GM21423 (cell line): ENCODE measurements at regions not wholly inside any gene's neighbourhood (a gene's known extent, or its start where the extent isn't known, plus 50 kb on each side); places are given as distances from the start of the nearest gene placed in this dataset.

ENCODE experiments used
- ATAC-seq: cut with Tn5 transposase; IDR thresholded peaks from one replicate; pipeline ENCODE4 v1.9.1; 2021; ENCODE audit warnings: mild to moderate bottlenecking, moderate library complexity; ENCODE audit not compliant: unreplicated experiment

GRCh38 chr2:15763822-15764682 lies 172.4 kb downstream of the DDX1 start:
- ATAC-seq: no peak

DNA sequence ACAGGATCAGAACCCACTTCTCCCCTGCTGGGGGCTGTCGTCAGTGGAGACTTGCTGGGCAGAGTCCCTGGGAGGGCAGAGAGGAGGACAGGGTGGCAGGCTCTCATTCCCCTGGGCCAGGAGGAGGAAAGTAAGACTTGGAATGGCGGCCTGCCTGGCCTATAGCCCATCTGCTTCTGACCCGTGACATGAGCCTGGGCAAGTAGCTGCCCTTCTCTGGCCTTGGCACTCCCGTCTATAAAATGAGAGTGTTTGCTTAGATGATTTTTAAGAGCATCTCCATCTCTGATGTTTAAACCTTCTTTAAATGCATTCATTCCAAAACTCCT lies 173.0 kb downstream of the DDX1 start:
- no peak for ATAC-seq

DNA sequence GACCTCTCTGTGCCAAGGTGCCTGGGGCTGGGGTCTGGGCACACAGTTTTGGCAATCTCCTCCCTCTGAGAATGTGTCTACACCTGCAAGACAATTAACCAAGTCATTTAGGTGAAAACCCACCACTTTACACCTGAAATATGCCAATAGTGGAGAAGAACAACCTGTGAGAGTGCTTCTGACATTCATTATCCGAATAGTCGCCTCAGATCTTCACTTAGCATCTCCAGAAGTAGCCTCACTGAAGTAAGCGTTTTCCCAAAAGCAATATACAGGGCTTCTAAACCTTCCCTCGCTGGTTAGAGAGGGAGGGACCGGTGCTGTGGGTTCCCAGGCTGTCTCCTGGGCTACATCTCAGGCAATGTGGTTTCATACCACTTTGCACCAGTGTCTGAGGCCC lies 173.5 kb downstream of the DDX1 start:
- no peak for ATAC-seq

DNA sequence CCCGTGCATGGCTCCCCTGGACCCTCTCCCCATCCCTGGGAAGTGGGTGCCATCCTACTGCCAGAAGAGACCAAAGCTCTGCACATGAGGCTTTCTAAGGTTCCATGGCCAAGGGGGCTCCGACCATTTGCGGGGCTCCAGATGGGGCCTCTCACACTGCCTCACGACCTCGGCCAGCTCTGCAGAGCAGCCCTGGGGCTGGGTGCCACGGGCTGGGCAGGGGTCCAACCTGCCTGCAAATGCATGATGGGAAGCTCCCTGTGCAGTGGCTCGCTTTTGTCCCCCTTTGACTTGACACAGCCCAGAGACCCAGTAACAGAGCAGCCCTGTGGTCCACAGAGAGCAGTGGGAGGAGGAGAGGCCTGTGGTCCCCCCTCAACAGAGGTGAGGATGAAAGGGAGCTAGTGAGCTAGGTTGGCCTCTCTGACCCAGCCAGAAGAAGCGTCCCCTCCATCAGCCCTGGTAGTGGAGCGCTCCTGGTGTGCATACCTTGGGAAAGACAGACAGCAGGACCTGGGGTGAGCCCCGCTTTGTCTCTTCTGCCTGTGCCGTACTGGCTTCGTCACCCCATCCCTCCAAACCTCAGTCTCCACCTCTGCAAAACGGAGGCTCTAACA lies 174.1 kb downstream of the DDX1 start:
- ATAC-seq: no peak

GRCh38 chr2:15766303-15766861 lies 174.0 kb upstream of the MYCN start:
- ATAC-seq: no peak

DNA sequence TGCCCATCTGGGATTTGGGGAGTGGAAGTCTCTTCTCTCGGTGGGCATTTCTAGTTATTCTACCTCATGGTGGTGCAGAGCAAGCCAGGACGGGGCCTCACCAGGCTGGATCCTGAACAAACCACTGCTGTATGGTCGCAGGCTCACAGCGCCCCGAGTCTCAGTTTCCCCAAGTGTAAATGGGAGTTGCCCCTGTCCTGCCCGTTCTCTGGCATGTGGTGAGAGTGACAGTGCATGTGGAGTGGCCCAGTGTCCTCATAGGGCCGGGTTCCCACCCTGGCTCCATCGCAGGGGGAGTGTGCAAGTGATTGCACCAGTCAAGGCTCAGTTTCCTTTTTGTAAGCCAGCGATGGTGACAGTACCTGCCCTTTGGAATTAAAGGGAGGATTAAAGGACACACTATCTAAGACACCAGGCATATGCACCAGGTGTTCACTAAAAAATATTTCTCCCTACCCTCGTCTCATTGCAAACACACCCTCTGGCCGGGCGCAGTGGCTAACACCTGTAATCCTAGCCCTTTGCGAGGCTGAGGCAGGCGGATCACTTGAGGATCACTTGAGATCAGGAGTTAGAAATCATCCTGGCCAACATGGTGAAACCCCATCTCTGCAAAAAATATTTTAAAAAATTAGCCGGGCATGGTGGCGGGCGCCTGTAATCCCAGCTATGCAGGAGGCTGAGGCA lies 173.3 kb upstream of the MYCN start:
- no peak for ATAC-seq

DNA sequence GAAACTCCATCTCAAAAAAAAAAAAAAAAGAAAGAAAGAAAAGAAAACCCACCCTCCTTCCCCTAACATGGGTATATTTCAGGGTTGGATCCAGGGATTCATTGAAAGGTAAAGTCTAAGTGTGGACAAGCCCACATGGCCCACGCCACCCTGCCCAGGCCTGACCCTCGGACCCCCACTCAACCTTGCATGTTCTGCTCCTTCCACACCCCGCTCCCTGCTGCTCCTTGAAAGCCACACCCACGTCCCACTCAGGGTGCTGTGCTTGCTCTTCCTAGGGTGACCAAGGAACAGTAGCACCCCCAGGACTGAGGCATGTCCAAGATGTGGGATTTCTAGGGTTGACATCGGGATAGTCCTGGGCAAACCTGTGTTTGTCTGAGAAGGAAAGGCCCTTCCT lies 172.7 kb upstream of the MYCN start:
- no peak for ATAC-seq

DNA sequence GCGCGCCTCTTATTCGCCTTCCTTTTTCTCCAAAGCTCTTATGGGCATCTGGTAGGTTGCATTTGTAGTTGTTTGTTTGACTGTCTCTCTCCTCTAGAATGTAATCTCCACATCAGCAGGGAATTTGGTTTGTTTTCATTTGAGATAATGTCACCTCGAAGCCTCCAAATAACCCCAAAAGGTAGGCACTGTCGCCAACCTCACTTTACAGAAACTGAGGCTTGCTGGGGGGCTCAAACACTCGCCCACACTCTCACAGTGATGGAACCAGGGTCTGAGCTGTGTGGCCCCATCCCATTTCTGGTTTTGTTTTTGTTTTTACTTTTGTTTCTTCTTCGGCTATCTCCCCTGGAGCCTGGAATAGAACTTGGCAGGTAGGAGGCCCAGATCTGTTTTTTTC lies 172.2 kb upstream of the MYCN start:
- ATAC-seq: no peak

- ATAC-seq: no peak
Observed at GRCh38 chr2:15768615-15769014, 171.7 kb upstream of the MYCN start.

GRCh38 chr2:15769235-15769634 lies 171.1 kb upstream of the MYCN start:
- ATAC-seq: no peak

- no peak for ATAC-seq
Observed at GRCh38 chr2:15769676-15770547, 170.4 kb upstream of the MYCN start.

DNA sequence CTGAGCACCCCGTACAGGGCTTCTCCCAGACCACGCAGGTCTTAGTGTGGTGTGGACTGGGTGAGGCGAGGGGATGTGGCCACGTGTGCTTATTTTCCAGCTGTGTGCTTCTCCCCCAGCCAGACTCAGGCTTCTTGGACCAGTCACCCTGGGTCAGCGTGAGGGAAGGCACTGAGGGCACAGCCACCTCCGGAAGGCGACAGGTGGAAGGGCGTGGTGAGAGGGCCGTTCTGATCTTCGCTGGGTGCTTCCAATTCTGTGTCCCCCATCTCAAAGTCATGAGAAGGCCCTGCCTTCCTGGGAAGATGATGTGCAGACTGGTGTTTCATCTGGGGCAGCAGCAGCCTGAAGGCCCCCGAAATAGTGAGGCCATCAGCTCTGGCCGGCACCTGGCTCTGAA lies 169.7 kb upstream of the MYCN start:
- no peak for ATAC-seq

DNA sequence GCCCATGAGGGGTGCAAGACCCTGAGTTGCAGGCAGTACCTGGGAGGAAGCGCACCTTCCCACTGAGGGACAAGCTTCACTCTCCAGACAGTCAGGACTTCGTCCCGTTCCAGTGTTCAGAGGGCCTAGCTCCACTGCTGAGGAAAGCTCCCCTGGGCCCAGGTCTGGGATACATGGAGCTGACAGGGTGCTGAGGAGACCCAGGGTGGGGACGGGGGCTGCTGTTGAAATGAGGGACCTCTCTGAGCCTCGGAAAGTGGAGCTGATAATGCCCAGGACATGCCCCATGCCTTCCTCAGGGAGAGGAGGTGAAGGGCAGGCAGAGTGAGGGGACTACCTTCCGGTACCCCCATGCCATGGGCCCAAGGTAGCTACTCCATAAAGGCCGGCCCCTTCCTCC lies 169.2 kb upstream of the MYCN start:
- ATAC-seq: no peak

DNA sequence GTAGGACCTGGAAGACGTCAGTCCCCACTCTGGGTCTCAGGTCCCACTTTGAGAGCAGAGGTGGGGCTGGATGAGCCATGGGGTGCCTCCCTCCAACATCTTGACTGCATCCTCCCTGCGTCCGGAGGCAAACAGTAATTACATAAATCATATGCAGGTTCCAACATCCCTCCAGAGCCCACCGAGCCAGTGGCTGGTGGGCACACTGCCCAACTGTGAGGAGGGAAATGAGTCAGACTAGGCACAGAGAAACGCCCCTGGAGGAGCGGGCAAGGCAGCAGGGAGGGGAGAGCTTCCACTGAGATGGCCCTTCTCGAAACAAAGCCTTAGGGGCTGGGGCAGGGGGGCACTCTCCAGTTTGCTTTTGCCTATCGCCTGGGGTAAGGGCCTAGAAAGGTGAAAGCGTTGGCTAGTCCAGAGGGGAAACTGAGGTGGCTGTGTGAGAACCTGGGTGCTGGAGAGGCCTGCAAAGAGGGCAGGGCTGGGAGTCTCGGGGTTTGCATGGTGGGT lies 168.2 kb upstream of the MYCN start:
- ATAC-seq: no peak

DNA sequence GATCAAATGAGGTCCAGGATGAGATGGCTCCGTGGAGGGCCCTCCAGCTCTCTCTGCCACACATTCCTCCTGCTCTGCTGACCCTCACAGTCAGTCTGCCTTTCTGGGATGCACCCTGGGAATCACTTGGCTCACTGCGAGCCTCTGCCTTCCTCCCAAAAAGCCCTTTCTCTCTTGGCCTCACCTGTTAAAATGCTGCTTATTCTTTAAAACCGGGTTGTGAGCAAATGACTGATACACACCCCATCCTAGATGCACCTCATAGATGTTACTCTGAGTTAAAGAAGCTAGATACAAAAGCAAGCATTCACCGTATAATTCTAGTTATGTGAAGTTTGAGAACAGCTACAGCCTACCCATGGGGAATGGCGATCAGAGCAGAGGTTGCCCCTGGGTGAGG lies 167.7 kb upstream of the MYCN start:
- no peak for ATAC-seq

DNA sequence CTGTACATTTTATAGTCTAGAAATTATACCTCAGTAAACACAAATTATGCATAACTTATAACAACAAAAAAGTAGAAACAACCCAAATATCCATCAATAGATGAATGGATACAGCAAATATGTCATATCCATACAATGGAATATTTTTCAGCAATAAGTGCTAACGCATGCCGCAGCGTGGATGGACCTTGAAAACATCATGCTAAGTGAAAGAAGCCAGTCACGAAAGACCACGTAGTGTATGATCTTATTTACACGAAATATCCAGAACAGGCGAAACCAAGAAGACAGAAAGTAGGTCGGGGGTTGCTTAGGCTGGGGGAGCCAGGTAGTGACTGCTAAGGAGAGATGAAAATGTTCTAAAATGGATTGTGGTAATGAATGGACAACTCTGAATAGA lies 167.1 kb upstream of the MYCN start:
- ATAC-seq: no peak

DNA sequence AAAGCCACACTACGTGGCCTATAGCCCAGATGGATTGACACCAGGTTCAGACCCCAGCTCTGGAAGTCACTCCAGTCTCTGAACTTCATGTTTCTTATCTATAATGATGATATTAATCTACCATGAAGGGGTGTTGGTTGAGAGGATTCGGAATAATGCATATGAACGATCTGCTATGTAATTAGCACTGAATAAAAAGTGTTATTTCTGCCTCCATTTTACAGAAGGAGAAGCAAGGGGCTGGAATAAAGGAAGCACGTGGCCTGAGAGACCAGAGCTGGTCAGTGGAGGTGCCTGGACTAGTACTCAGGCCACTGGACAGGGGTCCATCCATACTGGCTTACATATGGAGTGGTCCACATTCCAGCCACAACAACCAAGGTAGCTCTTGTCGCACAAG lies 166.5 kb upstream of the MYCN start:
- ATAC-seq: no peak

DNA sequence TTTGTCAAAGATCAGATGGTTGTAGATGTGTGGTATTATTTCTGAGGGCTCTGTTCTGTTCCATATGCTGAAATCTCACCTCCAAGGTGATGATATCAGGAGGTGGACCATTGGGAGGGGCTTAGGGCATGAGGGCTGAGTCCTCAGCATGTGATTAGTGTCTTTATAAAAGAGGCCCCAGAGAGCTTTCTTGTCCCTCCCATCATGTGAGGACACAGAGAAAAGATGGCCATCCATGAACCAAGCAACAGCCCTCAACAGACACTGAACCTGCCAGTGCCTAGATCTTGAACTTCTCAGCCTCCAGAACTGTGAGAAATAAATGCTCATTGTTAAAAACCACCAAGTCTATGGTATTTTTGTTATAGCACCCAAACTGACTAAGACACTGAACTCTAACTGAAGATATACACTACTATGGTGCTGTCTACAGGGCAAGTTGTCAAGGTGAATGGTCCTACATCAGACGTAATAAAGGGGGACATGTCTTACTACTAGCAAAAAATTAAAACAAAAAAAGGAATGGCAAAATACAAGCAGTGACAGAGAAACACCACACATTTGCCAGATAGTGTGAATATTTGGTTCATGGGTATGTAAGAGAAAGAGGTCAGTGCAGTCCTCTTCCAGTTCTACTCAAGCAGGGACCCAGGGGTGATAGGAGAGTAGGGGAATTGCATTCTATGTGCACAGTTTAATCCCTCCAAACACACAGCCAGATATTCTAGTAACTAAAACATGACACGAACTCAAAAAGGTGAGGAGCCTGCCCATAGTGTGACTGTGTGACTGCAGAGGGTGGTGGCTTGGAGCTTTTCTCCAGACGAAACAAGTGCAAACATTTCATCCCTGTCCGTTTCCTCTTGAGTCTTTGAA lies 164.4 kb upstream of the MYCN start:
- ATAC-seq: no peak

DNA sequence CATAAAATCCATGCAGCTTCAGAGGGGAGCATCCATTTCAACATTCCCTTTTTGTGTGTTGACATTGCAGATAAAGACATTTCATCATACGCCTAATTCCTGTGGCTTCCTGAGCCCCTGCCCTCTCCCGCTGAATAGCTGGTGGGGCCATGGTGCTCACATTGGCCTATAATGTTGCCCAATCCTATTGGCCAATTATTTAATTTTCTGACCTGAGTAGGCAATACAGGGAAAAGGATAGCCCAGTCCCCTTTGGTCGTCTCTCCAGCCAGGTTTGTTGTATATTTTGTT lies 163.8 kb upstream of the MYCN start:
- no peak for ATAC-seq
